ENCODE measurements at regions not wholly inside any gene's neighbourhood (a gene's known extent, or its start where the extent isn't known, plus 50 kb on each side); places are given as distances from the start of the nearest gene placed in this dataset.
A peak's percentile ranks its signal among the peaks of the same experiment; 100 is the strongest.

DNA sequence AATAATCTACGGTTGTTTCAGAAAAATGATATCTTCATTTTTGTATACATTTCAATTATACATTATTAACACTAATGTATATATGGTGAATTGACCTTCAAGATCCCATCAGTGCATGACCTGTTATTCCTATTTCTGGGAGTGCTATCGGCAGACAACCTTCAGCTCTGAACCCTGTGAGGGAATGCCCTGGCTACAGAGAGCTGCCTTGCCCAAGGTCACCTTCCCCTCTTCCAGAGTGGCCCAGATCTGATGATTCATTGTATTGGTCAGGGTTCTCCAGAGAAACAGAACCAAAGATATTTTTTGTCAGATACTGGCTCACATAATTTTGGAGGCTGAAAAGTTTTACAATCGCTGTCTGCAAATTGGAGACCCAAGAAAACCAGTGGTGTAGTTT is 235.5 kb downstream of the ZNF92 start:
- no peak for TF ChIP-seq GATA3 (IDR thresholded peaks at IDR 0.05; ENCODE audit: low read depth, low read length)
- TF ChIP-seq GATA2 (IDR thresholded peaks at IDR 0.05; ENCODE audit: low read depth, low read length), result no peak

DNA sequence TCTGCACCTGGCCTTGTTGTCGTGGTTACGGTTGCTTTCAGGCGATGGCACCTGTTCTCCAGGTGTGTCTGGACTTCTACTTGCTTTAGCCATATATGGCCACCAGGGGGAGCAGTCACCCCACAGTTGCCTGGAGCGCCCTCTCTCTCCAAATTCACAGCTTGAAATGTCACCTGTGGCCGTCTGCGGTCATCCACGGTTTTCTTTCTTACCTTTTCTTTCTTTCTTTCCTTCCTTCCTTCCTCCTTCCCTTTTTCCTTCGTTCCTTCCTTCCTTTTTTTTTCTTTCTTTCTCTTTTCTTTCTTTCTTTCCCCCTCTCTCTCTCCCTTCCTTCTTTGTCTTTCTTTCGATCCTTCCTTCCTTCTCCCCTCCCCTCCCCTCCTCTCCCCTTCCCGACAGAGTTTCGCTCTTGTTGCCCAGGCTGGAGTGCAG is 150.5 kb upstream of the VKORC1L1 start:
- no peak for TF ChIP-seq GATA2 (IDR thresholded peaks at IDR 0.05; ENCODE audit: low read depth, low read length)
- no peak for TF ChIP-seq GATA3 (IDR thresholded peaks at IDR 0.05; ENCODE audit: low read depth, low read length)

DNA sequence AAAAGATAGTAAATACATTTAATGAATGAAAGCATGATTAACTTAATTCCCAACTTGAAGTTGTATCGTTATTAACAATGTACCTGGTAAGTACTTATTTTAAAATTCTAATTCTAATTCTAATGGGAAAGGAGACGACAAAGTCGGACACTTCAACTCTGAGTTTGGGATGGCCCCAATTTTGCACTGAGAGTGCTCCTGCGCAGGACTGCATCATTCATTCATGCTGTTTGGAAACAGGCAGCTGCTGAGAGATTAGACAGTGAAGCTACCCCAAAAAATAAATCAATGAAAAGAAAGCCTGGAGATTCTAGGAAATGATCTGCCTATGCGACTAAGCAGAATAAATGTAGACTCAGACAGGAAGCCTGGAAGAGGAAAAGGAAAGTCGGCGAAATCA is 141.7 kb upstream of the VKORC1L1 start:
- no peak for TF ChIP-seq GATA2 (IDR thresholded peaks at IDR 0.05; ENCODE audit: low read depth, low read length)
- no peak for TF ChIP-seq GATA3 (IDR thresholded peaks at IDR 0.05; ENCODE audit: low read depth, low read length)

GRCh38 chr7:65731562-65732035 is 141.3 kb upstream of the VKORC1L1 start:
- no peak for TF ChIP-seq GATA3 (IDR thresholded peaks at IDR 0.05; ENCODE audit: low read depth, low read length)
- TF ChIP-seq GATA2 (IDR thresholded peaks at IDR 0.05; ENCODE audit: low read depth, low read length), result peak; percentile 65

GRCh38 chr7:65744406-65744805 is 128.5 kb upstream of the VKORC1L1 start:
- TF ChIP-seq GATA3 (IDR thresholded peaks at IDR 0.05; ENCODE audit: low read depth, low read length) (no peak), GATA2 (IDR thresholded peaks at IDR 0.05; ENCODE audit: low read depth, low read length) (no peak)

- TF ChIP-seq GATA2 (IDR thresholded peaks at IDR 0.05; ENCODE audit: low read depth, low read length) (no peak), GATA3 (IDR thresholded peaks at IDR 0.05; ENCODE audit: low read depth, low read length) (no peak)
These were observed 126.5 kb upstream of the VKORC1L1 start for GRCh38 chr7:65746398-65746669.

- no peak for TF ChIP-seq GATA2 (IDR thresholded peaks at IDR 0.05; ENCODE audit: low read depth, low read length)
- TF ChIP-seq GATA3 (IDR thresholded peaks at IDR 0.05; ENCODE audit: low read depth, low read length), result no peak
These were observed 123.8 kb upstream of the VKORC1L1 start for GRCh38 chr7:65749039-65749438.

DNA sequence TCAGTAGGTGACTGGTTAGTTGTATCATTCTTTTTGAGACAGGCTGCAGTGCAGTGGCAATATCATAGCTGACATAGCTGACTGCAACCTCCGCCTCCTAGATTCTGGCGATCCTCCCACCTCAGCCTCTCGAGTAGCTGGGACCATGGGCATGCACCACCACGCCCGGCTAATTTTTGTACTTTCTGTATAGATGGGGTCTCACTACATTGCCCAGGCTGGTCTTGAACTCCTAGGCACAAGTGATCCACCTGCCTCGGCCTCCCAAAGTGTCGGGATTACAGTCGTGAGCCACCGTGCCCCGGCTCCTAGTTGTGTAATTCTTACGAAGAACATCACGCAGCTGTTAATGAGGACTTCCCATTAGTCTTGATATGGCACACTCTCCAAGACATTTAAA is 123.4 kb upstream of the VKORC1L1 start:
- TF ChIP-seq GATA2 (IDR thresholded peaks at IDR 0.05; ENCODE audit: low read depth, low read length) (no peak), GATA3 (IDR thresholded peaks at IDR 0.05; ENCODE audit: low read depth, low read length) (no peak)

GRCh38 chr7:65750511-65751344 is 122.1 kb upstream of the VKORC1L1 start:
- no peak for TF ChIP-seq GATA3 (IDR thresholded peaks at IDR 0.05; ENCODE audit: low read depth, low read length)
- no peak for TF ChIP-seq GATA2 (IDR thresholded peaks at IDR 0.05; ENCODE audit: low read depth, low read length)

DNA sequence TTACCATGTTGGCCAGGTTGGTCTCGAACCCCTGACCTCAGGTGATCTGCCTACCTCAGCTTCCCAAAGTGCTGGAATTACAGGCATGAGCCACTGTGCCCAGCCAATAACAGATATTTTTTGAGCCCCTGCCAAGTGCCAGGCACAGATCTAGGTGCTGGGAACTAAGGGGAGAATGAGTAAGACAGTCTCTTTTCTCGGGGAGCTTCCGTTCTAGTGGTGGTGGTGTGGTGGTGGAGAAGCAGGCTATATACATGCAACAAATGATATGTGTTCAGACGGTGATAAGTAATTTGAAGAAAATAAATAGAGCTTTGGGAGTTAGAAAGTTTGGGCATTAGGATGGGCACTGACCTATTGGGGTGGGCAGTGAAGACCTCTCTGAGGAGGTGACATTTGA is 76.7 kb upstream of the VKORC1L1 start:
- TF ChIP-seq GATA2 (IDR thresholded peaks at IDR 0.05; ENCODE audit: low read depth, low read length) (no peak), GATA3 (IDR thresholded peaks at IDR 0.05; ENCODE audit: low read depth, low read length) (no peak)

DNA sequence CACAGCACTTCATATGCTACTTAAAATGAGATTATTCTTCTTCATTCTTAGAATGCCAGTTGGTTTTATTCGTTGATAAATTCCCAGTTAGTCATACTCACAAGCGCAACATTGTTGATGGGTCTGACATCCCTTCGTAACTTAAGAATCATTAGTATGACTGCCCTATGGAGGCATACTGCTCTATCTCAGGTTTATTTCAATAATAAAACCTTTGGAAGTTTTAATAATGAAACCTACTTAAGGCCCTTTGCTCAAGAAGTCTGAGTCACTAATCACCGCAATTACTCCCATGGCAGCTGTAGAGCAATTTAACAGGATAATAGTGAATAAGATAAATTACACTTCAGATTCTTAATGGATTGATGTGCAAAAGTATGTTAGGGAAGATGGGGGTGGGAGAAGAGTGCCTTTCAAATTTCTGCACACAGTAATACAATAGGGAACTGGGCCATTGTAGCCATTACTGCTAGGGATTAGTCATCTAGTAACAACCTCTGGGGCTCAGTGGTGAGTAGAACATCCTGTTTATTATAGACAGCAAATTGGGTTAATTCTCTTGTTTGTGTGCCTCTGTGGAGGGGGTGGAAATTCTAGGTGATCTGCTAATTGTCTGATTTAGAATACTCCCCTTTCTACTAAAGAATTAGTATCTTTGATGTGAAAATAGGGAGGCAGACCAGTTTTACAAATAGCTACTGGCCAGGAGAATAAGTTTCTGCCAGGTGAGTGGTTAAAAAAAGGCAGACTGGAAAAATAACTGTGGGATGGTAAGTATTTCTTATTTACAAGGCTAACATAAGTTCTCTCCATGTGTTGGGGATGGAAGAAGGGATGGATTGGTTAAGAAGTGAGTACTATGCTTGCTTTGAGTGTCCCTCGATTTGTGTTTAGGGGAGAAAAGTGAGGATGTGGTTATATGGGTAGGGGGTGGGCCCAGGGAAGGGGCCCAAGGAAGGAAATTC is 74.5 kb upstream of the VKORC1L1 start:
- no peak for TF ChIP-seq GATA3 (IDR thresholded peaks at IDR 0.05; ENCODE audit: low read depth, low read length)
- TF ChIP-seq GATA2 (IDR thresholded peaks at IDR 0.05; ENCODE audit: low read depth, low read length), result no peak

DNA sequence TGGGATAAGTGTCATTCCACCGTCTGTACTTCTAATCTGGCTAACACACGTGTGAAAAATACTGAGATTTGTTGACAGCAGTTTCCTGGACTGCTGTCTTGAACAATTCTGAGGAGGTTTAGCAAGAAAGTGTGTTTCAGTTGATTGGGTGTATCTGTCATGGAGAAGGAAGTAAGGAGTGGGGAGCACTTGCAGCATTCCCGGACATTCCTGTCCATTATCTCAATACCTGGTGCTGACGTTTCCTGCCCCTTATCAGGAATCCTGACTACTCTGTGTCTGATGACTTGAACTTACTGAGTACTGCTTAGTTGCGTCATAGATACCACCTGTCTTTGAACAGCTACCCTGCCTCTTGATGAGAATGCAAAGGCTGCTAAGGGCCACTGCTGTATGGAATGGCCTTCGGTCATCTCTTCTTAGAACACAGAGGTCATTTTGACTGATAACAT is 72.0 kb upstream of the VKORC1L1 start:
- no peak for TF ChIP-seq GATA3 (IDR thresholded peaks at IDR 0.05; ENCODE audit: low read depth, low read length)
- no peak for TF ChIP-seq GATA2 (IDR thresholded peaks at IDR 0.05; ENCODE audit: low read depth, low read length)

GRCh38 chr7:65804887-65805286 is 68.0 kb upstream of the VKORC1L1 start:
- TF ChIP-seq GATA3 (IDR thresholded peaks at IDR 0.05; ENCODE audit: low read depth, low read length) (no peak), GATA2 (IDR thresholded peaks at IDR 0.05; ENCODE audit: low read depth, low read length) (no peak)

- TF ChIP-seq GATA3 (IDR thresholded peaks at IDR 0.05; ENCODE audit: low read depth, low read length) (no peak), GATA2 (IDR thresholded peaks at IDR 0.05; ENCODE audit: low read depth, low read length) (no peak)
These were observed 63.5 kb upstream of the VKORC1L1 start for GRCh38 chr7:65809259-65809981.
